Effector memory CD8-positive, alpha-beta T cell (primary cell): ENCODE measurements at regions not wholly inside any gene's neighbourhood (a gene's known extent, or its start where the extent isn't known, plus 50 kb on each side); places are given as distances from the start of the nearest gene placed in this dataset.
A peak's percentile ranks its signal among the peaks of the same experiment; 100 is the strongest.
"Not testable (repeated sequence)": the region's sequence is repeated elsewhere in the genome, so short reads cannot be mapped to it uniquely, and the experiment has no call there.

Experiments used
- ATAC-seq: fragments of 150-1000 bp; cut with Tn5 transposase; replicated peaks from 2 replicates; pipeline ENCODE4 v1.10.0; 2021; ENCODE audit warnings: mild to moderate bottlenecking, moderate library complexity
- DNase-seq, 3 experiments: peaks; one replicate each; pipeline ENCODE4 v3.0.0; 2021
- H3K27ac Mint-ChIP-seq, 2 donors: one replicate each; pipeline ENCODE4 v1.8.0; 2022; ENCODE audit warnings: mild to moderate bottlenecking in 2 of 2, mixed read lengths in 2 of 2, moderate library complexity in 2 of 2
- H3K27me3 Mint-ChIP-seq, 2 donors: one replicate each; pipeline ENCODE4 v1.8.0; 2022; ENCODE audit warnings: mixed read lengths in 2 of 2
- H3K36me3 Mint-ChIP-seq: one replicate; pipeline ENCODE4 v1.8.0; 2022; ENCODE audit warnings: mild to moderate bottlenecking, moderate library complexity, mixed read lengths; ENCODE audit not compliant: insufficient read depth
- H3K4me1 Mint-ChIP-seq, 2 donors: one replicate each; pipeline ENCODE4 v1.8.0; 2022; ENCODE audit warnings: low read depth in 2 of 2, mixed read lengths in 2 of 2
- H3K4me3 Mint-ChIP-seq, 2 donors: one replicate each; pipeline ENCODE4 v1.8.0; 2022; ENCODE audit warnings: mild to moderate bottlenecking in 2 of 2, mixed read lengths in 2 of 2, moderate library complexity in 2 of 2
- H3K9me3 Mint-ChIP-seq, 2 donors: one replicate each; pipeline ENCODE4 v1.8.0; 2022; ENCODE audit warnings: mixed read lengths in 2 of 2

GRCh38 chr1:178651742-178652141 lies 73.3 kb upstream of the RALGPS2 start:
- ATAC-seq, result no peak
- no peaks in the 10 kb centered on the region for H3K9me3 Mint-ChIP-seq
- H3K4me1 Mint-ChIP-seq, result no peaks in the 10 kb centered on the region
- no peak for DNase-seq
- peaks cover 19 to 35% of the 10 kb centered on the region in 2 donors for H3K27me3 Mint-ChIP-seq
- H3K36me3 Mint-ChIP-seq, result peaks cover 3% of the 10 kb centered on the region
- H3K4me3 Mint-ChIP-seq, result no peak overlapping the region
- no peak overlapping the region for H3K27ac Mint-ChIP-seq

GRCh38 chr1:178652506-178653490 lies 72.2 kb upstream of the RALGPS2 start:
- Mint-ChIP-seq H3K27me3 (peaks cover 17 to 40% of the 10 kb centered on the region in 2 donors), H3K4me3 (no peak overlapping the region), H3K4me1 (no peaks in the 10 kb centered on the region), H3K27ac (no peak overlapping the region), H3K9me3 (no peaks in the 10 kb centered on the region), H3K36me3 (peaks cover 3% of the 10 kb centered on the region)
- DNase-seq (no peak), ATAC-seq (no peak)

DNA sequence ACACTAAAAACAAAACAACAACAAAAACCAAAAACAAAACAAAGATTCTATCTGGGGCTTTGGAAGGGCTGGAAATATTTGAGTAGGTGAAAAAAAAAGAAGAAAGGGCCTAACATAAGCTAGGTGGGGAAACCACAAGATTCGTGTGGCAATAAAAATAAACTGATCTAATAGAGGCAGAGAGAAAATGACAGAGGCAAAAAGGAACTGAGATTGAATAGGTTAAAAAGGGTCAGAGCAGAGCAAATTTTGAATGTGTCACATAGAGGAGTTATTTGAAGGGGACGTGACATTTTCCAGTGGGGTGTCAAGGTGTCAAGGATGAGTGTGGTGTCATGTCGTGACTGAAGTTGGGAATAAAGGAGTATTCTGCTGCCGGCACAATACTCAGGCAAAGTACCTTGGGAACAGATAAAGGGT lies 65.2 kb upstream of the RALGPS2 start:
- Mint-ChIP-seq H3K4me3 (no peak overlapping the region), H3K4me1 (no peaks in the 10 kb centered on the region), H3K36me3 (no peaks in the 10 kb centered on the region), H3K9me3 (peaks cover 0 to 2% of the 10 kb centered on the region in 2 donors), H3K27me3 (peaks cover 7 to 45% of the 10 kb centered on the region in 2 donors), H3K27ac (no peak overlapping the region)
- no peak for DNase-seq
- no peak for ATAC-seq

DNA sequence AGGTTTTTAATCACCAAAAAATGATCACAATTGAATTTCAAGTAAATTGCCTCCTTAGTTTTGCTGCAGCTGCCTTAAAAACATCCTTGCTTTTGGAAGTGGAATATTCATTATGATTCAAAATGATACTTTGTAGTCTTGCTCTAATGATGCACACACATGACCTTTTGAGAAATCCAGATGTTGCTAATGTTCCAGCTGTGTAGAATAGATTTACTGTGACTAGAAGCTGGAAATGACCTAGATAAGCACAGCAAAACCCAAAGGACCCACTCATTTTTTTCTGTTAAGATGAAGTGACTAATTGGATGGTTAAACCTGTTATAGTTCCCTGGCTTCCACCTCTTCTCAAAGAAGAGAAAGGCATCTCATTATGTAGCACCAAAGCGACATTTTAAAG lies 64.6 kb upstream of the RALGPS2 start:
- ATAC-seq (no peak), DNase-seq (no peak)
- Mint-ChIP-seq H3K9me3 (peaks cover 0 to 2% of the 10 kb centered on the region in 2 donors), H3K27ac (no peak overlapping the region), H3K27me3 (peaks cover 7 to 45% of the 10 kb centered on the region in 2 donors), H3K4me3 (no peak overlapping the region), H3K4me1 (no peaks in the 10 kb centered on the region), H3K36me3 (no peaks in the 10 kb centered on the region)

GRCh38 chr1:178664278-178664677 lies 60.8 kb upstream of the RALGPS2 start:
- H3K27me3 Mint-ChIP-seq, result peaks cover 7 to 25% of the 10 kb centered on the region in 2 donors
- H3K4me1 Mint-ChIP-seq, result no peaks in the 10 kb centered on the region
- no peak overlapping the region for H3K27ac Mint-ChIP-seq
- no peaks in the 10 kb centered on the region for H3K9me3 Mint-ChIP-seq
- ATAC-seq (peak; percentile 40), DNase-seq (no peak)
- H3K36me3 Mint-ChIP-seq, result no peaks in the 10 kb centered on the region
- no peak overlapping the region for H3K4me3 Mint-ChIP-seq

DNA sequence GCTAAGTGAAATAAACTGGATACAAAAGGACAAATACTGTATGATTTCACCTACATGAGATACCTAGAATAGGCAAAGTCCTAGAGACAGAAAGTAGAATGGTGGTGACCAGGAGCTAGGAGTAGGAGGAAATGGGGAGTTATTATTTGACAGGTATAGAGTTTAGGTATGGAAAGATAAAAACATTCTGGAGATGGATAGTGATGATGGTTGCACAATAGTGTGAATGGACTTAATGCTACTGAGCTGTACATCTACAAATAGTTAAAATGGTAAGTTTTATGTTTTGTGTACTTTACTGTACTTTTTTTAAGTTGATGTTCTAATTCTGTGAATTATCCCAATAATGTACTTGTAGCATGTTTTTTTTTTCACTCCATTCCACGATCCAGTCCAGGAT lies 59.5 kb upstream of the RALGPS2 start:
- no peak for ATAC-seq

GRCh38 chr1:178666891-178667290 lies 58.2 kb upstream of the RALGPS2 start:
- not testable (repeated sequence) for H3K9me3 Mint-ChIP-seq, H3K4me1 Mint-ChIP-seq, H3K27ac Mint-ChIP-seq, DNase-seq, H3K36me3 Mint-ChIP-seq, H3K4me3 Mint-ChIP-seq, ATAC-seq
- H3K27me3 Mint-ChIP-seq, result peaks cover 0 to 19% of the 10 kb centered on the region in 2 donors

More for the DNA sequence above, 59.5 kb upstream of the RALGPS2 start:
- Mint-ChIP-seq H3K4me3 (no peak overlapping the region), H3K27ac (no peak overlapping the region), H3K27me3 (peaks cover 0 to 16% of the 10 kb centered on the region in 2 donors), H3K36me3 (no peaks in the 10 kb centered on the region), H3K4me1 (no peaks in the 10 kb centered on the region), H3K9me3 (no peaks in the 10 kb centered on the region)
- DNase-seq, result no peak

GRCh38 chr1:178672434-178672833 lies 52.6 kb upstream of the RALGPS2 start:
- no peak overlapping the region for H3K4me3 Mint-ChIP-seq
- DNase-seq, result no peak
- ATAC-seq, result no peak
- peaks cover 0 to 6% of the 10 kb centered on the region in 2 donors for H3K27me3 Mint-ChIP-seq
- peaks cover 0 to 7% of the 10 kb centered on the region in 2 donors for H3K9me3 Mint-ChIP-seq
- H3K36me3 Mint-ChIP-seq, result no peaks in the 10 kb centered on the region
- H3K27ac Mint-ChIP-seq, result no peak overlapping the region
- H3K4me1 Mint-ChIP-seq, result no peaks in the 10 kb centered on the region

- not testable (repeated sequence) for ATAC-seq, H3K27me3 Mint-ChIP-seq, H3K36me3 Mint-ChIP-seq, H3K9me3 Mint-ChIP-seq, H3K27ac Mint-ChIP-seq, H3K4me1 Mint-ChIP-seq, H3K4me3 Mint-ChIP-seq, DNase-seq
These were observed 50.5 kb upstream of the RALGPS2 start for GRCh38 chr1:178674559-178674958.
